NCI-H345 (cell line): ENCODE measurements at regions not wholly inside any gene's neighbourhood (a gene's known extent, or its start where the extent isn't known, plus 50 kb on each side); places are given as distances from the start of the nearest gene placed in this dataset.
A peak's percentile ranks its signal among the peaks of the same experiment; 100 is the strongest.

Source experiments
- DNase-seq: peaks from one replicate; lab custom pipeline; 2025; lab: John Stamatoyannopoulos, UW

GRCh38 chr6:144883915-144884314 lies 598.8 kb downstream of the UTRN start:
- DNase-seq: no peak

GRCh38 chr6:144885817-144886216 lies 600.7 kb downstream of the UTRN start:
- no peak for DNase-seq

GRCh38 chr6:144886682-144887081 lies 601.5 kb downstream of the UTRN start:
- no peak for DNase-seq

- DNase-seq: no peak
These were observed 603.5 kb downstream of the UTRN start for GRCh38 chr6:144888621-144889020.

- DNase-seq: no peak
These were observed 608.6 kb downstream of the UTRN start for GRCh38 chr6:144893680-144894151.

- no peak for DNase-seq
These were observed 609.1 kb downstream of the UTRN start for GRCh38 chr6:144894240-144894639.

- peak; percentile 20 for DNase-seq
These were observed 610.5 kb downstream of the UTRN start for GRCh38 chr6:144895313-144896278.

- DNase-seq: peak; percentile 22
These were observed 611.2 kb downstream of the UTRN start for GRCh38 chr6:144896289-144896688.

- DNase-seq: no peak
These were observed 611.7 kb downstream of the UTRN start for GRCh38 chr6:144896871-144897270.

GRCh38 chr6:144897441-144897921 lies 612.3 kb downstream of the UTRN start:
- no peak for DNase-seq

GRCh38 chr6:144898052-144898689 lies 613.0 kb downstream of the UTRN start:
- no peak for DNase-seq

GRCh38 chr6:144898741-144899140 lies 613.6 kb downstream of the UTRN start:
- no peak for DNase-seq

GRCh38 chr6:144899161-144899560 lies 614.0 kb downstream of the UTRN start:
- DNase-seq: no peak

GRCh38 chr6:144901412-144901811 lies 616.3 kb downstream of the UTRN start:
- DNase-seq: no peak

- no peak for DNase-seq
These were observed 622.9 kb downstream of the UTRN start for GRCh38 chr6:144908004-144908403.

GRCh38 chr6:144909753-144910285 lies 624.7 kb downstream of the UTRN start:
- DNase-seq: no peak

- no peak for DNase-seq
These were observed 626.2 kb downstream of the UTRN start for GRCh38 chr6:144911322-144911721.

- DNase-seq: no peak
These were observed 627.3 kb downstream of the UTRN start for GRCh38 chr6:144912474-144912873.

- no peak for DNase-seq
These were observed 632.9 kb downstream of the UTRN start for GRCh38 chr6:144918073-144918472.

- DNase-seq: no peak
These were observed 634.4 kb downstream of the UTRN start for GRCh38 chr6:144919560-144919959.

- no peak for DNase-seq
These were observed 635.3 kb downstream of the UTRN start for GRCh38 chr6:144920391-144920961.
